GM10248 (cell line): ENCODE measurements at regions not wholly inside any gene's neighbourhood (a gene's known extent, or its start where the extent isn't known, plus 50 kb on each side); places are given as distances from the start of the nearest gene placed in this dataset.
A peak's percentile ranks its signal among the peaks of the same experiment; 100 is the strongest.
"Not testable (repeated sequence)": the region's sequence is repeated elsewhere in the genome, so short reads cannot be mapped to it uniquely, and the experiment has no call there.

ENCODE experiments used
- CTCF ChIA-PET: fragments of 300-600 bp; sonication (Branson Sonifier 250); formaldehyde crosslinking; extraction: SDS; loops from one replicate; lab custom pipeline; 2021; ENCODE audit warnings: antibody characterized with exemption; lab: Yijun Ruan, JAX
- POLR2A ChIA-PET: fragments of 350-650 bp; sonication (Branson Sonifier 250); formaldehyde crosslinking; extraction: SDS; loops from one replicate; lab custom pipeline; 2020; ENCODE audit warnings: antibody characterized with exemption; lab: Yijun Ruan, JAX
- DNase-seq: peaks from one replicate; pipeline ENCODE4 v3.0.0; 2012; ENCODE audit errors: extremely low spot score
- CTCF ChIP-seq: IDR thresholded peaks from 2 replicates; pipeline ENCODE4 v1.5.1; 2012; ENCODE audit warnings: mild to moderate bottlenecking, low read depth; ENCODE audit errors: extremely low read depth, missing control alignments, control extremely low read depth

GRCh38 chr7:35970458-35970857, 169.6 kb downstream of the SEPTIN7 start:
- TF ChIP-seq CTCF: no peak
- POLR2A ChIA-PET: no interaction called here
- CTCF ChIA-PET: interaction anchor here (1.3 to 2.2 kb wide), 3 partner anchors 10 to 545 kb away, joined by 3 to 10 read pairs (median 8); no protein-coding TSS in a partner anchor
- no peak for DNase-seq

- TF ChIP-seq CTCF: peak; percentile 29
- CTCF ChIA-PET: interaction anchor here (1.0 to 2.2 kb wide), 6 partner anchors 9 to 546 kb away, joined by 3 to 10 read pairs (median 3); no protein-coding TSS in a partner anchor
- DNase-seq: peak; percentile 33
- POLR2A ChIA-PET: no interaction called here
These were observed 170.5 kb downstream of the SEPTIN7 start for GRCh38 chr7:35971133-35971891.

GRCh38 chr7:35975851-35976454, 175.1 kb downstream of the SEPTIN7 start:
- peak; percentile 79 for TF ChIP-seq CTCF
- ChIA-PET POLR2A (no interaction called here), CTCF (interaction anchor here (0.6 to 2.9 kb wide), 17 partner anchors 9 to 555 kb away, joined by 3 to 30 read pairs (median 4); no protein-coding TSS in a partner anchor)
- DNase-seq: peak; percentile 45

- POLR2A ChIA-PET, DNase-seq: not testable (repeated sequence)
- CTCF ChIA-PET: interaction anchor here (1.4 to 2.6 kb wide), 5 partner anchors 8 to 313 kb away, joined by 3 to 8 read pairs (median 7); no protein-coding TSS in a partner anchor
These were observed 174.0 kb upstream of the EEPD1 start for GRCh38 chr7:35978816-35979640.

- CTCF ChIA-PET: no interaction called here
- POLR2A ChIA-PET: no interaction called here
- no peak for DNase-seq
- no peak for TF ChIP-seq CTCF
These were observed 170.5 kb upstream of the EEPD1 start for GRCh38 chr7:35982600-35982999.

- TF ChIP-seq CTCF: no peak
- ChIA-PET POLR2A (no interaction called here), CTCF (interaction anchor here (0.8 to 4.5 kb wide), 4 partner anchors 66 to 336 kb away, joined by 4 to 129 read pairs (median 24); no protein-coding TSS in a partner anchor)
- no peak for DNase-seq
These were observed 169.4 kb upstream of the EEPD1 start for GRCh38 chr7:35983626-35984025.
